Immature natural killer cell (primary cell): ENCODE measurements at regions not wholly inside any gene's neighbourhood (a gene's known extent, or its start where the extent isn't known, plus 50 kb on each side); places are given as distances from the start of the nearest gene placed in this dataset.

Experiments
- DNase-seq, 3 donors: peaks; one replicate each; pipeline ENCODE4 v3.0.0; 2022; ENCODE audit warnings: mixed read lengths in 1 of 3
- H3K27ac Mint-ChIP-seq, 6 donors: one replicate each; pipeline ENCODE4 v1.8.0; 2020; ENCODE audit warnings: mixed read lengths in 6 of 6, mild to moderate bottlenecking in 5 of 6, inconsistent platforms in 4 of 6, moderate library complexity in 3 of 6
- H3K27me3 Mint-ChIP-seq, 3 donors: one replicate each; pipeline ENCODE4 v1.8.0; 2020 to 2021; ENCODE audit warnings: low read depth in 3 of 3, mild to moderate bottlenecking in 3 of 3, mixed read lengths in 3 of 3, moderate library complexity in 3 of 3, inconsistent platforms in 1 of 3
- H3K36me3 Mint-ChIP-seq, 3 donors: one replicate each; pipeline ENCODE4 v1.8.0; 2020; ENCODE audit warnings: mixed read lengths in 3 of 3, inconsistent platforms in 2 of 3, mild to moderate bottlenecking in 2 of 3
- H3K4me1 Mint-ChIP-seq, 2 donors: one replicate each; pipeline ENCODE4 v1.8.0; 2020; ENCODE audit warnings: inconsistent platforms in 2 of 2, mild to moderate bottlenecking in 2 of 2, mixed read lengths in 2 of 2, moderate library complexity in 1 of 2
- H3K4me3 Mint-ChIP-seq, 5 donors: one replicate each; pipeline ENCODE4 v1.8.0; 2020; ENCODE audit warnings: mild to moderate bottlenecking in 5 of 5, mixed read lengths in 5 of 5, inconsistent platforms in 3 of 5, moderate library complexity in 3 of 5
- H3K9me3 Mint-ChIP-seq, 6 donors: one replicate each; pipeline ENCODE4 v1.8.0; 2020; ENCODE audit warnings: mild to moderate bottlenecking in 6 of 6, mixed read lengths in 6 of 6, inconsistent platforms in 4 of 6, moderate library complexity in 3 of 6

DNA sequence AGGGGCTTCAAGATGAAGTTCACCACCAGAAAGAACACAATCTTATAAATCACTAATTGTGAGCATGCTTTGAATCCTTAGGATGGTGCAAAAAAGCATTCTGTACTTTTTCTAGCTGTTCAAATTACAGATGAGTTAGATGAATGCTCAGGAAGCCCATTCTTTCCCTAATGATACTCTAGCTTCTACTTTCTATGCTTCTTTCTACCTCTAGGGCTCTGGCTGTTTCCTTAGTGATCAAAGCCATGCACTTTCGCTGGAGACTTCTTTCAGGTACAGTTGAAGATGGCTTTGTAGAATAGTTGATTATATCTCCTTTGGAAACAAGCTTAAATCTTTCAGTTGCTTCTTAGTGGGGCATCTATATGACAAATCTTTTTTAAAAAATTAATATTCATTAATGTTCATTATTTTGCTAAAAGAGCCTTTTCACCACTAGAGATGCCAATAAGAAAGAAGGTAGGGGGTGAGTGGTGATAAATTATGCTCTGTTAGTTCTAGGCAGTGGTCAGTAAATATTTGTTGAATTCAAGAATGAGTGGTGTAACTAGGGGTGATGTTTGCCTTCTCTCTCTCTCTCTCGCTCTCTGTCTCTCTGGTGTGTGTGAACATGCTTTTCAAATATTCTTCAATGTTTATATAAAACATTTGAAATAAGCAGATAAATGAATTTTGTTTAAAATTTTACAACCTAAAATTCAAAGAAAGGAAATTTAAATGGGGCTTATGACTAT, 169.4 kb downstream of the GLUD2 start:
- no peaks in the 10 kb centered on the region for H3K4me1 Mint-ChIP-seq
- no peak overlapping the region for H3K27ac Mint-ChIP-seq
- H3K27me3 Mint-ChIP-seq: peaks cover 0 to 4% (median 3%) of the 10 kb centered on the region in 3 donors
- H3K4me3 Mint-ChIP-seq: no peak overlapping the region
- no peaks in the 10 kb centered on the region for H3K36me3 Mint-ChIP-seq
- DNase-seq: no peak
- peaks cover 0 to 2% (median 0%) of the 10 kb centered on the region in 6 donors for H3K9me3 Mint-ChIP-seq

DNA sequence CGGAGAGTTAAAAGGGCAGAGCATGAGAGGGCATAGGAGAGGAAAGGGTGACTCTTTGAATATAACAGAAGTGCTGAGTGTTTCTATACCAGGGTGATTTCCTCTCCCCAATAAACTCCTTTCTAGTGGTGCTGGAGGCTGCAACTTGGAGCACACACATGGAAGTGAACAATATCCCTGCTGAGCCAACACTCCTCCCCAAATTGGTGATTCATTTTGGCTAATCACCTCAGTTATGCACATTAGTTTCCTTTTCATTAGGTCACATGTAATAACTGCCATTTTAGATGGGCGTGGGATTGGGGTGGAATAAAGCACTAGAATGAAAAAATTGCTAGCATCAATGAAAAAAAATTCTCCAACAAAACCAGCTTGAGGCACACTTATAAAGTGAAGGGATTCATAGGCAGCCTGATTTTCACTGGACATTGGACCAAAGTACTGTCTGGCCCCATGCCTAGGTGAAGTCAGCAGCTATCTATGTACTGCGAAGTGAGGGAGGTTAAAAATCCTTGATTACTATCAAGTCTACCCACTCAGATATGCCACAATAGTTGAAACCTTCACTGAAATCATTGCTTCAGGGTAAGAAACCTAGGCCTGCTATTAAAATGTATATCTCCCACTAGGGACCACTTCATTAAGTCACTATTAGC, 174.0 kb downstream of the GLUD2 start:
- H3K9me3 Mint-ChIP-seq: no peaks in the 10 kb centered on the region
- no peak overlapping the region for H3K4me3 Mint-ChIP-seq
- H3K27ac Mint-ChIP-seq: no peak overlapping the region
- H3K36me3 Mint-ChIP-seq: no peaks in the 10 kb centered on the region
- H3K4me1 Mint-ChIP-seq: no peaks in the 10 kb centered on the region
- no peak for DNase-seq
- H3K27me3 Mint-ChIP-seq: no peaks in the 10 kb centered on the region

DNA sequence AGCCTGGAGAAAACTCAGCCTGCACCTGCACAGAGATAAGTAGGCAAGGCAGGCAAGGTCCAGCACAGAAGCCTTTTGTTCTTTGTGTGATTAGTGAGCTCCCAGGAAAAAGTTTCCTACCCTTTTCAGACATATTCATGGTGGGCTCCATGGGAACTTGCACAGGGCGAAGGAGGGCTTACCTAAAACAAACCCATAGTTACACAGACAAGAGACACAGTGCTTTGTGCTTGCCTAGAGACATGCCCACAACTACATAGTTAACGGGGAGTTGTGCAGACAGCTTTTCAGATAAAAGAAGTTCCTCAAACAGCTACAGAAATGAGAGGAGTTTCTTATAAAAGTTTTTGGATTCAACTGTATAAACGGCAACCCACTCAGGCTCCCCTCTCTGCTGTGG, 180.5 kb downstream of the GLUD2 start:
- no peak for DNase-seq
- no peak overlapping the region for H3K4me3 Mint-ChIP-seq
- H3K36me3 Mint-ChIP-seq: no peaks in the 10 kb centered on the region
- no peaks in the 10 kb centered on the region for H3K4me1 Mint-ChIP-seq
- H3K9me3 Mint-ChIP-seq: peaks cover 0 to 9% (median 0%) of the 10 kb centered on the region in 6 donors
- H3K27me3 Mint-ChIP-seq: peaks cover 0 to 6% (median 2%) of the 10 kb centered on the region in 3 donors
- H3K27ac Mint-ChIP-seq: no peak overlapping the region

DNA sequence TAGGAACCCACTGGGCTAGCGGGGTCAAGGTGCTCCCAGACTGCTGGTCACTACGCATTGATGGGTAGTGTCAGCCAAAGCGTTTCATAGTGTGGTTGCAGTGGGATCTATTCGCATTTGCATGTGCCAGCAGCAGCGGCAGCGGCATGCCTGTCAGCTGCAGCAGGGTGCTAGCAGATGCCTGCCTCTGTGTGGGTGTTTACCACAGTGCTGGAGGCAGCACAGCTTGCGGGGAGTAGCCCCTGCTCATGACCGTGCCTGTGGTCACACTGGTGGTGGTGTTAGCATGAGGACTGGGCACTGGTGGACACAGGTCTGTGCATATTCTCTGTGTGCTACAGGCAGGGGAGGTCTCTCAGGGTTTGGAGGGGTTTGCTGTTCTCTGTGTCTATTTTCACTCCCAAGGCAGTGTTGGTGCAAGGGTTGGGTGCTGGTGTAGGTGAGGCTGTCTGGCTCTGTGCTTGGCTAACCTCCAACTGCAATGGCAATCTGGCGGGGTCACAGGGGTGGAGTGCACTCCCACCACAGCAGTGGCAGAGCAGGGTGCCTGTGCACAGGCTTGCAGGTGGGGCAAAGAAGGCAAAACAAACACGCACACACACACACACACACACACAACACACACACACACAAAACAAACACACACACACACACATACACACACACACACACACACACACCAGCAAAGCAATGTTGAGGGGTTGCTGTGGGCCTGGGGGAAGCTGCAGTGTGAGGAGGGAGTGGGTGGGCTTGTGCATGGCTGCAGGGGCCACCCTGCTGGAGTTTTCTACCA, 184.4 kb downstream of the GLUD2 start:
- H3K9me3 Mint-ChIP-seq: peaks cover 0 to 11% (median 0%) of the 10 kb centered on the region in 6 donors

DNA sequence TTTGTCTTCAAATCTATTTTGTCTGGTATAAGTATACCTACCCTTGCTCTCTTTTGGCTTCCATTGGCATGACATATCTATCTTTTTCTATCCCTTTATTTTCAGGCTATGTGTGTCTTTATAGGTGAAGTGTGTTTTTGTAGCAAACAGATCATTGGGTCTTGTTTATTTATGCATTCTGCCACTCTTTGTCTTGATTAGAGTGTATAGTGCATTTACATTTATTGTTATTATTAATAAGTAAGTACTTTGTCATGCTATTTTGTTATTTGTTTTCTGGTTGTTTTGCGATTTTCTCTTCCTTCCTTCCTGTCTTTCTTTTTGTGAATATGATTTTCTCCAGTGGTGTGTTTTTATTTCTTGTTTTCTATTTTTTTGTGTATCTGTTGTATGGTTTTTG, 188.6 kb downstream of the GLUD2 start:
- H3K9me3 Mint-ChIP-seq: peaks cover 0 to 7% (median 0%) of the 10 kb centered on the region in 6 donors
- no peak overlapping the region for H3K27ac Mint-ChIP-seq
- H3K4me3 Mint-ChIP-seq: no peak overlapping the region
- H3K4me1 Mint-ChIP-seq: no peaks in the 10 kb centered on the region
- DNase-seq: no peak
- peaks cover 0 to 4% (median 0%) of the 10 kb centered on the region in 3 donors for H3K27me3 Mint-ChIP-seq
- H3K36me3 Mint-ChIP-seq: no peaks in the 10 kb centered on the region

More for the DNA sequence above, 184.4 kb downstream of the GLUD2 start:
- H3K4me1 Mint-ChIP-seq: no peaks in the 10 kb centered on the region
- no peaks in the 10 kb centered on the region for H3K36me3 Mint-ChIP-seq
- no peak overlapping the region for H3K4me3 Mint-ChIP-seq
- DNase-seq: no peak
- H3K27me3 Mint-ChIP-seq: peaks cover 0 to 6% (median 4%) of the 10 kb centered on the region in 3 donors
- H3K27ac Mint-ChIP-seq: no peak overlapping the region

DNA sequence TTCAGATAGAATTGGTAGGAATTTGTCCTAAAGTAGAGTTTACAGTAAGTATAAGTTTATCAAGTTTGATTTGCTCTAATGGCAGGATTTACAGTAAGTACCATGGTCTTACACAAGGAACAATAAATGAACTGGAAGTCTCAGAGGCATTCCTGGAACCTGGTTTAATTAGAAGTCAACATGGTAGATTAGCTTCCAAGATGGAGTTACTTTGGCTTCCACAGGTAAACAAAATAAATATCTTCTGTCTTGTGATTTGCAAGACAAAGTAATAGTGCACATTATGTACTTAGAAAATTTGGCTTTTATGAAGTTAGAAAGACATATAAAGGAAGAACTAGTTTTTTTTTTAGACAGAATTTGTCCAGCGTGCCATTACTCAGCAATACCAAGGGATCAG, 190.7 kb downstream of the GLUD2 start:
- Mint-ChIP-seq H3K9me3 (peaks cover 0 to 2% (median 0%) of the 10 kb centered on the region in 6 donors), H3K27me3 (peaks cover 0 to 5% (median 0%) of the 10 kb centered on the region in 3 donors), H3K36me3 (no peaks in the 10 kb centered on the region), H3K27ac (no peak overlapping the region), H3K4me3 (no peak overlapping the region), H3K4me1 (no peaks in the 10 kb centered on the region)
- no peak for DNase-seq

DNA sequence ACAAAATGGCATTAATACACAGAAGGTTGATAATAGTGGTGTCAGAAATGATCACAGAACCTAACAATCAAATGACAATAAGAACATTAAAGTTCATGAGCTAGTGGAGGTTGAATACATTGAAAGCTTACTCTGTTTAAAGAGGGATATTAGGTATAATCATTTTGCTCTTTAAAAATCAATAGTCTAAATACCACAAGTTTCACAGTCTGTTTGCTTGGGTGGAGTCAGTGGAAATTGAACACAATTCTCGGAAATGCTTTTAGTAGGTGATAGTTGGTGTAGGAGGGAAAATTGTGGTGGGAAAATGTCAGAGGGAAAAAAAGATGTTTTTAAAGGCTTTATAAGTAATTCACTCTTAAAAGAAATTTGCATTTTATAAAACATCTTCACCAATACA, 197.1 kb downstream of the GLUD2 start:
- no peaks in the 10 kb centered on the region for H3K9me3 Mint-ChIP-seq
- no peak overlapping the region for H3K27ac Mint-ChIP-seq
- peaks cover 0 to 9% (median 0%) of the 10 kb centered on the region in 3 donors for H3K27me3 Mint-ChIP-seq
- DNase-seq: no peak
- H3K4me1 Mint-ChIP-seq: no peaks in the 10 kb centered on the region
- H3K36me3 Mint-ChIP-seq: no peaks in the 10 kb centered on the region
- no peak overlapping the region for H3K4me3 Mint-ChIP-seq

DNA sequence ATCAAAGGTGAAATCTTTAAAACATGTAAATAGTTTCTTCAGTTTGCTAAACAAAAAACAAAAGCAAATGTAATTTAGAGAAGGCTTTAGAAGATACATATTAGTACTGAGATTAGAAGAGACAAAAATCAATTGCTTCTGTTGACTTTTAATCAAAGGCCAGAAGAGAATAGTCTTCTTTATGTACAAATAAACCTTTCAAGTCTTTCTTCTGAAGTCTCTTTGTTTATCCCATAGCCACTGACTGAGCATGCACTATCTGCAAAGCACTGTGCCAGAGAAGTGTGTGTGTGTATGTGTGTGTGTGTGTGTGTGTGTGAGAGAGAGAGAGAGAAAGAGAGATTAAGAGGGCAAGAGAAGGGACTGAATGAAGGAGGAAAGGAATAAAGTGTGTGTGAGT, 198.4 kb downstream of the GLUD2 start:
- no peaks in the 10 kb centered on the region for H3K9me3 Mint-ChIP-seq
- no peaks in the 10 kb centered on the region for H3K4me1 Mint-ChIP-seq
- H3K27me3 Mint-ChIP-seq: peaks cover 0 to 12% (median 0%) of the 10 kb centered on the region in 3 donors
- H3K36me3 Mint-ChIP-seq: no peaks in the 10 kb centered on the region
- no peak for DNase-seq
- H3K27ac Mint-ChIP-seq: no peak overlapping the region
- H3K4me3 Mint-ChIP-seq: no peak overlapping the region

DNA sequence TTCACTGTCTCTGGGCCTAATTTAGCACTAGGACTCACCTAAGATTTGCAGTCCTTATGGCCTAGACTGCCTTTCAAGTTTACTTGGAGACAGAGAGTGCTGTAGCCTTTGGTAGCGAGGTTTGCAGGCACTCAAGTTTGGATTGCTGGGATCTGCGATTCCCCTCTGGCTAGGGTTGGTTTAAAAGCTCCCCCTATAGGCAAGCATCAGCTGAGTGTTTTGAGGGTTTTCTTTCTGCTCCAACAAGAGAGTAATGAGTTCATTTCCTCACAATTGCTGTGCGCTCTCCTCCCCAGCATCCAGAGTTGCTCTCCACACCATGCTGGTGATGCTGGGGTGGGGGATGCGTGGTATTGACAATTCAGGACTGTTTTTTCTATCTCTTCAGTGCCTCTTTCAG, 206.9 kb downstream of the GLUD2 start:
- no peaks in the 10 kb centered on the region for H3K4me1 Mint-ChIP-seq
- peaks cover 0 to 4% (median 0%) of the 10 kb centered on the region in 6 donors for H3K9me3 Mint-ChIP-seq
- H3K27ac Mint-ChIP-seq: no peak overlapping the region
- no peak overlapping the region for H3K4me3 Mint-ChIP-seq
- H3K36me3 Mint-ChIP-seq: no peaks in the 10 kb centered on the region
- no peak for DNase-seq
- peaks cover 0 to 3% (median 1%) of the 10 kb centered on the region in 3 donors for H3K27me3 Mint-ChIP-seq

DNA sequence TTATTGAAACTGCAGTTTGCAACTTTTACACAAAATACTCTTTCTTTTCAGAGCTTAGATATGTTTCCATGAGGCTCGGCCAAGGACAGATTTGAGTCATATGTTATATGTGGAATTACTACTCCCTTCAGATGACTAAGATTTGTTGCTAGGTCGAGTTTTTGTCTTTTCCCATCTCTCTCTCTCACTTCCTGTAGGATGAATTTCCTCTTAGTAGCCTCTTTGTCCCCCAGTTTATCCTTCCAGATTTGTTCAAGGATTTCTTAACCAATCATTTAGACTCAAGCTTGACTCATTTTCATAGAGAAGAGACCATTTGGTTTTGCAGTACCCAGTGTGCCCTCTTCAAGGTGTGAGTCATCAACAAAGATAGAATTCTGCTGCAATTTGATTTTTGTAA, 209.2 kb downstream of the GLUD2 start:
- Mint-ChIP-seq H3K36me3 (no peaks in the 10 kb centered on the region), H3K27me3 (no peaks in the 10 kb centered on the region), H3K4me1 (no peaks in the 10 kb centered on the region), H3K27ac (no peak overlapping the region), H3K4me3 (no peak overlapping the region), H3K9me3 (peaks cover 0 to 1% (median 0%) of the 10 kb centered on the region in 6 donors)
- DNase-seq: no peak

DNA sequence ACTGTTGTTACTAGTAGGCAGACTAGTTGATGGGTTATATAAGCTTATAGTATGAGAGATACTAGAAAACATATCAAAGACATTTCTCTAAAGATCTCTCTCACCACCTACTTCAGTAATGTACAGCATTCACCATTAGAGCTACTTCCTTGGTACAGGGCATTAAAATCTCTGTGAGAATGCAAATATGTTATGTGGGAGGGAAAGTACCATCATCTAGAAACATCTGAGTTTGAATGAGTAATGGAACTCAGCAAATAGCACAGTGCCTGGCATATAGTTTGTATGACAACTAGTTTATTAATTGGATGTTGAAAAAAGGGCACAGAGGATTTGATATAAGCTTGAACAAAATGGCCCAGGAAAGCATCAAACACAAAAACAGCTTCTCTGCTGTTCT, 211.1 kb downstream of the GLUD2 start:
- H3K27ac Mint-ChIP-seq: no peak overlapping the region
- no peaks in the 10 kb centered on the region for H3K9me3 Mint-ChIP-seq
- no peak for DNase-seq
- H3K27me3 Mint-ChIP-seq: no peaks in the 10 kb centered on the region
- no peaks in the 10 kb centered on the region for H3K36me3 Mint-ChIP-seq
- no peaks in the 10 kb centered on the region for H3K4me1 Mint-ChIP-seq
- H3K4me3 Mint-ChIP-seq: no peak overlapping the region

DNA sequence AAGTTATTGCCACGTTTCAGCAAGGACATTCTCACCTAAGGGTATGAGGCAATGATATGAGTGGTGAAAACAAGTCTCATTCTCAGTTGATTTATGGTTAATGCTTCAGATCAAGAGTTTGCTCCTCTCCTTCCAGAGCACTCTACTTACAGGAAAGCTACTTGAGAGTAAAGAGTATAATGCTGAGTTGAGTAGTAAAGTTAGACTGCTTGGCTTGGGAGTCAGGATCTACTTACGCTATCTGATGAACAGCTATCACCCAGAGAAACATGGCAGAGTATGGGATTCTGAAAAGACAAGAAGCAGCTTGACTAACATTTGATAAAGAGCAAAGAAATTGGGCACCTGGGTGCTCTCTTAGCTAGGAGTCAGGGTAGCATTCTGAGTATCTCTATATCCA, 211.8 kb downstream of the GLUD2 start:
- no peaks in the 10 kb centered on the region for H3K9me3 Mint-ChIP-seq
- no peaks in the 10 kb centered on the region for H3K27me3 Mint-ChIP-seq
- H3K4me3 Mint-ChIP-seq: no peak overlapping the region
- no peaks in the 10 kb centered on the region for H3K36me3 Mint-ChIP-seq
- DNase-seq: no peak
- H3K27ac Mint-ChIP-seq: no peak overlapping the region
- H3K4me1 Mint-ChIP-seq: no peaks in the 10 kb centered on the region

DNA sequence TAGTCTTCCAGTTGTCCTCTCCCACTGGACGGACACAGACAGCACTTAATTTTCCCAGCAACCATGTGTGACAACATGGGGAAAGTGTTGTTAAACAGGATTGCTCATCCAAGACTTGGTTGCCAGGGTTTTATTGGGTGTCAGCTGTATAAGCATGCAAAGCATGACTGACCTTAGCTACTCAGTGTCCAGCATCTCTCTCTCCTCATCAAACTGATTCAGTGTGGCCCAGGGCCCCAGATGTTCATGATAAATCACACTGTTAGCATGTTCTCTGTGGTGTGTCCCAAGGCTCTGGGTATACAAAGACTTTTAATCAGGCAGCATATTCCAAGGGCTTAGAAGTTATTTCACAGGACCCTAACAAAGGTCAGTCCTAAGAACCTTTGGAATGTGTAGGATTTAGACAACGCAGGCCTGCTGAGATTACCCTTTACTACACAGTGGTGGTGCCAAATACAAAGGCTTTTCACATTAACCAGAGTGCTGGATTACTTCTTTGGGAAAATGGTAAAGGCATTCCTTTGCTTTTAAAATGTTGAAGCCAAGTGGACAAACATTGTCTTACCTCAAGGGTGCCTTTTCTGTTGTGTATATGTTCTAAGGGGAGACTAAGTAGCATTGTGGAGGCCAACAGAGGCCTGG, 213.3 kb downstream of the GLUD2 start:
- H3K27me3 Mint-ChIP-seq: no peaks in the 10 kb centered on the region
- no peak for DNase-seq
- H3K9me3 Mint-ChIP-seq: peaks cover 0 to 1% (median 0%) of the 10 kb centered on the region in 6 donors
- no peak overlapping the region for H3K4me3 Mint-ChIP-seq
- H3K36me3 Mint-ChIP-seq: no peaks in the 10 kb centered on the region
- H3K4me1 Mint-ChIP-seq: no peaks in the 10 kb centered on the region
- no peak overlapping the region for H3K27ac Mint-ChIP-seq

DNA sequence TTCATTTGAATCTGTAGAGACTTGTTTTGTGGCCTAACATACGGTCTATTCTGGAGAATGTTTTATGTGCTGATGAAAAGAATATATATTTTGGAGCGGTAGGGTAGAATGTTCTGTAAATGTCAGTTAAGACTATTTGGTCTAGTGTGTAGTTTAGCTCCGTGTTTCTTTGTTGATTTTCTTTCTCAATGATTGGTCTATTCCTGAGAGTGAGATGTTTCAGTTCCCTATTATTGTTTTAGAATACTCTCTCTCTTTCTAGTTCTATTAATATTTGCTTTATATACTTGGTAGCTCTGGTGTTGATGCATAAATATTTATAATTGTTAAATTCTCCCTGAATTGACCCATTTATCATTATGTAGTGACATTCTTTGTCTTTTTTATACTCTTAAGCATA, 236.5 kb downstream of the GLUD2 start:
- Mint-ChIP-seq H3K4me3 (no peak overlapping the region), H3K27ac (no peak overlapping the region), H3K27me3 (peaks cover 0 to 7% (median 0%) of the 10 kb centered on the region in 3 donors), H3K4me1 (no peaks in the 10 kb centered on the region), H3K9me3 (peaks cover 0 to 7% (median under 1%) of the 10 kb centered on the region in 6 donors), H3K36me3 (no peaks in the 10 kb centered on the region)
- DNase-seq: no peak
